Midbrain (tissue), 1 donor: ENCODE measurements at regions not wholly inside any gene's neighbourhood (a gene's known extent, or its start where the extent isn't known, plus 50 kb on each side); places are given as distances from the start of the nearest gene placed in this dataset.
"Not testable (repeated sequence)": the region's sequence is repeated elsewhere in the genome, so short reads cannot be mapped to it uniquely, and the experiment has no call there.

Experiments used
- DNase-seq: peaks from one replicate; lab custom pipeline; 2025; lab: John Stamatoyannopoulos, UW

GRCh38 chr5:28691526-28691925, 1653.1 kb upstream of the CDH9 start:
- no peak for DNase-seq

DNA sequence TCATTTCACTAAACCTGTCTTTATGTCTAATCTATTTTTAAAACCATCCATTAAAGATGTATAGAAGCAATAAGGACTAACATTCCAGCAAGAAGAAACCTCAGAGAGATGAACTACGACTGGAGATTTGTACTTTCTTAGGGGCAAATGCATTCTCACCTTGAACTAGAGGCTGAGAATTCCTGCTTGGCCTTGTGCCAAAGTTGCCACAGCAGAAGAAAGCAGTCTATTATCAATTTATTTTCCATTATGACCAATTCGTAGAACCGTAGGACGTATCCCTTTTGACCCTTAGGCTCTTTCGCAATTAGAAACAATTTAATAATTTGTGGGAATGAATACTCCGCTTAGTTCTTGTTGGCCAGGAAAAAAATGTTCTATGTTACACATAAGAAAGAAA, 1647.4 kb upstream of the CDH9 start:
- DNase-seq = no peak

GRCh38 chr5:28678899-28679298, 1640.5 kb upstream of the CDH9 start:
- DNase-seq = no peak

DNA sequence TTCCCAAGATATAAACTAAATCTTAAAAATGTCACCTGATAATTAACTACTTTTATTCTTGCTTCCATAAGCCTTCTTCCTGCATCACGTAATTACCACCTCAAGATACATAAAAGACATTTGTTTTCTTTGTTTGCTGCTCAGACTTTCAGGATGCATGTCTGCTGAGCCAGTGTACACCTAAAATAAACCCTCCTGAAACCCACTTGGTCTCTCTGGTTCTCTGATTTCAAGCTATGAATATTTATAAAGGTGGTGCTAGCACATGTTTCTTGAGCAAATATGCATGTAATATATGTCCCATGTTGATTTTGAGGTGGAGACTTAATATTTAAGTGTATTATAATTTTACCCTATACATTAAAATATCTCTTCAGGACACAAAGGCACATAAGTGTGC, 1627.7 kb upstream of the CDH9 start:
- DNase-seq = no peak

DNA sequence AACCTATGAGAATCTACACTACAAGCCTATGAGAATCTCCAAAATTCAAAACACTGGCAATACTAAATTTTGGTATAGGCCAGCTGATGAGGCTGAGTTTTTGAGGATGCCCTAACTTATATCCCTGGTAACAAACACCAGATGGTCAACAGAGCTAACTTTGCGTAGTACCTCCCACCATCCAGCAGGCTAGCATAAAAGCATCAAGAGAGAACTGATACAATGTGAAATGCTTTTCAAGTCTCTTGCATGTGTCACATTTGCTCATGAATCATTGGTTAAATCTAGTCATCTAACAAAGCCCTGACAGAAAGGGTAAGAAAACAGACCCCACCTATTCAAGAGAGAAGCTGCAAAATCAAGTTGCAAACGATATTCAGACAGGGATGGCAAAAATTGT, 1609.7 kb upstream of the CDH9 start:
- DNase-seq = no peak

DNA sequence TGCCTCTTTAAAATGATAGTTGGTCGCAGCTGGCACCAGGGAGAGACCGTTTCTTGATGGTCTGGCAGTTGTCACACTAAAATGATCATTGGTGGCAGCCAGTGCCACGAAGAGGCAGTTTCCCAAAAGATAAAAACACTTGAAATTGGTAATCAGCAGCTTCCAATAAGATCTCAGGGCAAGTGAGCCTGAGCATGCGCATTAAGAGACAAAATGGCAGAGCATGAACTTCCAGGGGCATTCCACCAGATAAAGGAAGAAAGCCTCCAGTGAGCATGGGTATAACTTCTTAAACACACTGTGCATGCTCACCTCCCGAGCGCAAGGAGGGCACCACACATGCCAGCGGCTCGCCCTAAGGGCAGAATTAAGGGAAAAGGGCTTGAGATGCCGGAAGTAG, 1594.2 kb upstream of the CDH9 start:
- no peak for DNase-seq

DNA sequence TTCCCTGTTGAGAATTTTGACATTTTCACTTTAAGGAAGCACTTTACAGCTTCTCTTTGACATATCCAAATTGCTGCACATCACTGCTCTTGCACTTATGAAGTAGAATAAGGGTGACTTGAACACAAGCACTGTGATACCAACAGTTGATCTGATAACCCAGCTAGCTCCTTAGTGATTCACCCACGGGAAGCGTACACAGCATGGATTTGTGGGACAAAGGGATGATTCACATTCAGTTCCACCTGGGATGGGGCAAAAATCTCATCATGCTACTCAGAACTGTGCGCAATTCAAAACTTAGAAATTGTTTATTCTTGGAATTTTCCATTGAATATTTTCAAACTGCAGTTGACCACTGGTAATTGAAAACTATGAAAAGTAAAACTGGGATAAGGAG, 1565.5 kb upstream of the CDH9 start:
- no peak for DNase-seq

DNA sequence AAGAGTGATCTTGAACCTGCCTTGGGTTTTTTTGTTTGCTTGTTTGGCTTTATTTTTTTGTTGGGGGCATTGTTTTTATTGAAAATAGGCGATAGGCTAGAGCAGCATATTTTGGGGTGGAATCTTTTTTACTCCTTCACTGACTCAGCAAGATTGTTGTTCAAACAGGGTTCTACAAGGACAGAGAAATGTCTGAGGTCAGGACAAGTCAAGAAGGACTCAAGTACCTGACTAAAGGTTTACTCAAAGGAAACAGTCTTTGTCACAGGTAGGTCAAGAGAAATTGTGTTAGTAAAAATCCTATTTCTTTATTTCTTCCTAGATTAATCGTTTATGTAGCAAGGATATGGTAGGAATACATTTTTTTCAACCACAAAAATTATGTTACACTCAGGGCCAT, 1564.0 kb upstream of the CDH9 start:
- no peak for DNase-seq

GRCh38 chr5:28596707-28597106, 1558.3 kb upstream of the CDH9 start:
- DNase-seq = not testable (repeated sequence)

- DNase-seq = no peak
Observed at GRCh38 chr5:28580616-28581015, 1542.2 kb upstream of the CDH9 start.

GRCh38 chr5:28576022-28576421, 1537.6 kb upstream of the CDH9 start:
- DNase-seq = no peak

GRCh38 chr5:28575368-28575767, 1537.0 kb upstream of the CDH9 start:
- no peak for DNase-seq

GRCh38 chr5:28574606-28575005, 1536.2 kb upstream of the CDH9 start:
- DNase-seq = no peak

DNA sequence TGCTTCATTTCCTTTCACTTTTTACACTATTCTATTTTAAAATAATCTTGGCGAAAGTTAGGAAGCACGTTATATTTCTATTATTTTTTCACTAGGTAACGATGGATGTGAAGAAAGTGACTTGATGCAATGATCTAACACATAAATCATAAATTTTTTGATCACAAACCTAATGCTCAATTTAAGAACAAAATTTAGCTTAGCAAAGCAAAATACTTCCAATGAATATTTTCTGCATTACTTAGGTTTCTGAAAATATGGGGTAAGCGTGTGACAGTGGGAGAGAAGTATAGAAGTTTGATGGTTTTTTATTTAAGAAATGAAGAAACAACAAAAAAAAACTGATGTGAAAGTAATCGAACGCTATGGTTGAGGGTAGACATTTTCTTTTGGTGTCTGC, 1528.7 kb upstream of the CDH9 start:
- DNase-seq = no peak

DNA sequence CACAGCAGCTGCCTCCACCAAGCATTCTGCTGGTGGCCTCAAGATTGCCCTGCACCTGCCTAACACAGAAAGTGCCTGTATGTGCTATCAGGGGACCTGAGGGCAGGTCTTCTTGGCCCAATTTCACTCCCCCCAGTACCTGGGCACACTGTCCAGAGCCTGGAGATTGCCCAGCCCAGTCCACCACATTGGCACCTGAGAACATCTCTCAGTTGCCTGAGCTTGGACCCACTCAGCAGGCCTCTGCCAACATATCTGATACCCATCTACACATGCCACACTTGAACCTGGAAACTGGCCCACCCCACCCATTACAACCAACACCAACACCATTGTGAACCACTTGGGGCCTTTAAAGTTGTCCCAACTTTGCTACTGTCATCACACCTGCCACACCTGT, 1523.1 kb upstream of the CDH9 start:
- no peak for DNase-seq

DNA sequence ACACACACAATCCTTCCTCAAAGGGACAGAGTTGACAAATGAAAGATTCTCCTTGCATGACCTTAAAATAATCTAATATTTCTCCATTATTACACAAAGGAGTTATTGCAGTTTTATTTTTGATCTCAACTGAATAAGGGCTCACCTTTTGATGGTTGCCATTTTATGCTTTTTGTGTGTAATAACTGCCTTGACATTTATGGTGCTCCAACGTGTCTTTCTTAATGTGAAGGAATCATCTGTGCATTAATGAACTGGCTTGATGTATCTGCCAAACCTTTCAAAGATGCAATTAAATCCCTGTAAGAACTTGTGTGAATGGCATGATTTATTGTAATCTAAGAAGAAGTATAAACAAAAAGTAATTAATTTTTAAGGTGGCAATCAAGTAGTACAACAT, 1519.8 kb upstream of the CDH9 start:
- DNase-seq = no peak

- no peak for DNase-seq
Observed at GRCh38 chr5:28557114-28557513, 1518.7 kb upstream of the CDH9 start.

DNA sequence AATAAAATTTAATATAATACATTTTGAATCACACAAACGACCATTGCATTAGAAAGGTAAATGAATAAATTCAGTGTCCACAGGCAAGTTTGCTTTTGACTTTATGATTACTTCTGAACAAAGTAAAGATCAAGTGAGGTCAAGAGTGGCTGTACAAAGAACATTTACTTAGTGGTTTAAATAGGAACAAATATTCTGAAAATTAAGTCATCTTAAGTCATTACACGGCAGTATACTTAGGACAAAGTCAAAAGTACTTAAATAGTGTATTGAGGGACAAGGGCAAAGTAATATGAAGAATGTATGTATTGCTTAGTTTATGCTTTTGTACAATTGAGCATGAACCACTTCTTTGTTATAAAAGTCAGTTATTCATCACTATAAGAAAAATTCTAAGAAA, 1511.2 kb upstream of the CDH9 start:
- no peak for DNase-seq

- no peak for DNase-seq
Observed at GRCh38 chr5:28548856-28549255, 1510.5 kb upstream of the CDH9 start.

GRCh38 chr5:28544501-28544900, 1506.1 kb upstream of the CDH9 start:
- no peak for DNase-seq

GRCh38 chr5:28543473-28544098, 1505.2 kb upstream of the CDH9 start:
- DNase-seq = no peak

DNA sequence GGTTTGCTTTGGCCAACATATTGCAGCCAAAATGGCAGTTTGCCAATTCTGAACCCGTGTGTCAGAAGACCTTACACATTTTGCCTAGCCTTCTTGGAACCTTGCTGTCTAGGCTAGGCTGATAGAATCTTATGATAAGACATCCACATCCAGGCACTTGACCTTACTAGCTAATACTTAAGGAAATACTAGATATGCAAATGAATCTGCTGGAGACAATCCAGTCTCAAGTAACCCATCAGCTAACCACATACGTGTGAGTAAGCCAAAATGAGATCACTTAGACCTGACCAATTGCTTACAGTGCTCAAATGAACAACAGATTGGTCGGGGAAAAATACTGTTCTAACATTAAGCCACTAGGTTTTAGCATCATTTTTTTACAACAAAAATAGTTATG, 1504.6 kb upstream of the CDH9 start:
- DNase-seq = no peak

GRCh38 chr5:28523888-28524635, 1485.7 kb upstream of the CDH9 start:
- no peak for DNase-seq

DNA sequence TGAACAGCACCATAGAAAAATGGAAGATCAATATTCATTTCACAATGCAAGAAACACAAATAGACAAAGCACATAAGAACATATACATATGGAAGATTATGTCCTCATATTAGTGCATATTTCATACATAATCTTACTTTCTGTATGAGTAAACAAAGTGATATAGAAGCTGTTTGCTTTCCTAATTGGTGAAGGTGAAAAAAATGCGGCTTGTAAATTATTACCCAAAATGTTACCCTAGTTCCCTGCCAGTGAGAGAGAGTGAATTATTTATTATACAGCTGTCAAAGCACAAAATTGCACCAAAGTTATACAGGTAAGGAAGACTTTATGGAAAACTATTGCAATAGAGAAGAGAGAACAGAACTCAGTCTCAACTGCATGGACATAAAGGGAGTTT, 1485.0 kb upstream of the CDH9 start:
- DNase-seq = no peak
